ENCODE measurements at regions not wholly inside any gene's neighbourhood (a gene's known extent, or its start where the extent isn't known, plus 50 kb on each side); places are given as distances from the start of the nearest gene placed in this dataset.
"Not testable (repeated sequence)": the region's sequence is repeated elsewhere in the genome, so short reads cannot be mapped to it uniquely, and the experiment has no call there.

- not testable (repeated sequence) for DNase-seq
Measured at GRCh38 chr11:3513311-3513710, 128.5 kb downstream of the ART5 start.

DNA sequence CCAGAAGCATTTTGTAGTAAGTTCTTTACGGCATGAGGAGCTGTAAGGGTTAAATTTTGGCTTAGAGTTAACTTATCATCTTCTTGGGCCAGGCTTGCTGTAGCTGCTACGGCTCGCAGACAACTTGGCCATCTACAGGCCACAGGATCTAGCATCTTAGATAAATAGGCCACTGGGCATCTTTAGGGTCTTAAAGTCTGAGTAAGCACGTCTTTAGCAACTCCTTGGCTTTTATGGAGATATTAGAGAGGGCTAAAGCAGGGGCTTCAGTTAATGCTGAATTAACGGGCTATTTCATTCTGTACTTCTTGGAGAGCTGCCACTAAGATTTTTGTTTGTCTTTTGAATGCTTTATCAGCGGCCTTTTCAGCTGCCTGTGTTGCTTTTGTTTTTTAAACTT is 129.0 kb downstream of the ART5 start:
- not testable (repeated sequence) for DNase-seq

GRCh38 chr11:3512133-3512703 is 129.6 kb downstream of the ART5 start:
- not testable (repeated sequence) for DNase-seq

DNA sequence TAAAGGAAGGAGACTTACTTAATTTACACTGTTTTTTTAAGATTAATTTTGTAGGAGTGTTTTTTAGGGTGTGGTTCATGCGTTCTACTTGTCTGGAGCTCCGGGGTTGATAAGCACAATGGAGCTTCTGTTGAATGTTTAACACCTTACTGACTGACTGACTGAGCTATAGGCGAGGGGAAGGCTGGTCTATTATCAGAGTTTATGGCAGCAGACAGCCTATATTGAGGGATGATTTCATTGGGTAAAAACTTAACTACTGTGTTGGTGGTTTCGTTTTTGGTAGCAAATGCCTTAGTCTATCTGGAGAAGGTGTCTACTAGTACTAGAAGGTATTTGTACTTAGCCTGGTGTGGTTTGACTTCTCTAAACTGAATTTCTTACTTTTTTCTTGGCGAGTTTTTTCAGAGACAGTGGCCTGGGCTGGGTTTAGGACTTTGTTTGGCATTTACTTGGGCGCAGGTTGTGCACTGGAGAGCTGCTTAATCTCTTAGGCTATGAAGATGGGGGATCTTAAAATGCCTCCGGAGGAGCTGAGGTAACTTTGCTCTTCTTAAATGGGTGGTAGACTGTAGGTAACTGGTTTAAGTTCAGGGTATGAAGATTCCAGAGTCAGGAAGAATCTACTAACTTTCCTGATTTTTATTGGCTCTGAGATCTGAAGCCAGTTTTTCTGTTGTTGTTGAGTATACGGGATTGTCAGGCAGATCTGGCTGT is 130.2 kb downstream of the ART5 start:
- DNase-seq = not testable (repeated sequence)

DNA sequence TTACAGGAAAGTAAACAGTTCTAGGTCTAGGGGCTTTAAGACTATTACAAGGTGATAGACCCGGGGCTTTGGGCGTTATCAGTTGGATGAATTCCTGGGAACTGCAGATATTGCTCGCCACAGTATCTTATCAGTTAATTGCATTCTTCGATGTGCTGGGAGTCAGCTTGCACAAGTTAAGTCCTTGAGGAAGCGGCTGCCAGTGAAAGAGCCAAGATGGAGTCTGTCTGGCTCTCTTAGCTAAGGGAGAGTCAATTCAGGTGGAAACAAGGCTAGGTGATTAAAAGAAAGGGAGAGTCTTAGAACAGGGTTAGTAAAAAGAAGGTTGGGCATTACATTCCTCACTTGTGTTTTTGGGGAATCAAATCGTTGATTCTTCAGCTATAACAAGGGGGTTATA is 130.6 kb upstream of the ZNF195 start:
- DNase-seq = not testable (repeated sequence)

GRCh38 chr11:3499198-3499597 is 120.3 kb upstream of the ZNF195 start:
- not testable (repeated sequence) for DNase-seq

- not testable (repeated sequence) for DNase-seq
Measured at GRCh38 chr11:3498356-3498755, 119.4 kb upstream of the ZNF195 start.

DNA sequence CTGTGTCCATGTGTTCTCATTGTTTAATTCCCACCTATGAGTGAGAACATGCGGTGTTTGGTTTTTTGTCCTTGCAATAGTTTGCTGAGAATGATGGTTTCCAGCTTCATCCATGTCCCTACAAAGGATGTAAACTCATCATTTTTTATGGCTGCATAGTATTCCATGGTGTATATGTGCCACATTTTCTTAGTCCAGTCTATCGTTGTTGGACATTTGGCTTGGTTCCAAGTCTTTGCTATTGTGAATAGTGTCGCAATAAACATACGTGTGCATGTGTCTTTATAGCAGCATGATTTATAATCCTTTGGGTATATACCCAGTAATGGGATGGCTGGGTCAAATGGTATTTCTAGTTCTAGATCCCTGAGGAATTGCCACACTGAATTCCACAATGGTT is 114.2 kb upstream of the ZNF195 start:
- DNase-seq = not testable (repeated sequence)

DNA sequence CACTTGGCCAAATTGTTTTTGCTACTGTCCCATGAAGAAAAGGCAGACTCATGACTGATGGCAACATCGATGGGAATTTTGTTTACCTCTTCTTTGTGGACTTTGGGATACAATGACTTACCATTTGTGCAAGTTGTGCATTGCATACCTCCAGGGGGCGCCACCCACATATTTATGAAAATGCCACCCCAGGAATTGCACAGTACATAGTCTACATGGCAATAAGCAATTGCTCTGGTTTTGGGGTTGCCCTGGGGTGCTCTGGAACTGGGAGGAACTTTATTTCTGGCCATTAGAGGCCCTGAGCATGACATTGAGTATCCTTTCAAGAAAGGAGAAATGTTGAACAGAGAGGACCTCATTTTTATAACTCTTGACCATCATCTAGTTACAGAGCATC is 109.1 kb upstream of the ZNF195 start:
- not testable (repeated sequence) for DNase-seq

DNA sequence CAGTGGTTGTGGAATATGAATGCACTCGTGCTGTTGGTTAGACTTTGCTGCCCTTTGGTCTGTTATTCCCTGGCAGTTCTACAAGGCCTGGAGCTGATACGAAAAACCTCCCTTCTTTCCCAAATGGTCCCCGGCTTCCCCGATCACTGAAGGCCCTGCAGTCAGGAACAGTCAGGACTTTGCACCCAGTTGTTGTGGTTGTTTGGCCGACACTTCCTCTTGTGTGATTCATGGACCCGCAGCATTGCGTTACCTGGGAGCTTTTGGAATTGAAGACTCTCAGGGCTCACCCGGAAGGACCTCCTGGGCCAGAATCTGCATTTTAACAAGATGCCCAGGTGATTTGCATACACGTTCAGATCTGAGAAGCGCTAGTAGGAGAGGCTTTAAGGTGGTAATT is 106.8 kb upstream of the ZNF195 start:
- DNase-seq = not testable (repeated sequence)

- not testable (repeated sequence) for DNase-seq
Measured at GRCh38 chr11:3476937-3477885, 98.3 kb upstream of the ZNF195 start.

DNA sequence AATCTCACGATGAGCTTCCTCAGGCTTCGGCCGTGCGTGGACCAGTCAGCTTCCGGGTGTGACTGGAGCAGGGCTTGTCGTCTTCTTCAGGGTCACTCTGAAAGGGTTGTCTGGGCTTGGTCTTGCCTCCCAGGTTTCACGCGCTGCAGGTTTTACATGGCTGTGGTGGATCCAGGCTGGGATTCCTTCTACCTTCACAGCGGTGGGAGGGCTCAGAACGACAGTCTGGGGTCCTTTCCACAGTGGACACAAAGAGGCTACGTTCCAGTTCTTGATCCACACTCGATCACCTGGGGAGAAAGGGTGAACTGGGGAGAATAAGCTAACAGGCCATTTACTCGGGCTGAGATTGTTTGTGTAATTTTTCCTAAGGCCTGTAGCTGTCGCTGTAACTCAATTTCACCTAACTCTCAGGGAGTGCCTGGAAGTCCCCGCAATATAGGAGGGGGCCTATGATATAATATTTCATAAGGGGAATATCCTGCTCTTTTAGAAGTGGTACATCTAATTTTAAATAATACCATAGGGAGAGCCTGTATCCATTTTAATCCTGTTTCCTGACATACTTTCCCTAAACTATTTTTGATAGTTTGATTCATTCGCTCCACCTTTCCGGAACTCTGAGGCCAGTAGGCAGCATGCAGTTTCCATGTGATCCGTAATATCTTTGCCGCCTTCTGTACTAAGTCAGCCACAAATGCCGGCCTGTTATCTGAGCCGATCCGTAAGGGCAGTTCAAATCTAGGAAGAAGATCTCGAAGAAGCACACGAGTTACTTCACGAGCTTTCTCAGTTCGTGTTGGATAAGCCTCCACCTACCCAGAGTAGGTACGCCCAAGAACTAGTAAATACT is 97.4 kb upstream of the ZNF195 start:
- DNase-seq = not testable (repeated sequence)

DNA sequence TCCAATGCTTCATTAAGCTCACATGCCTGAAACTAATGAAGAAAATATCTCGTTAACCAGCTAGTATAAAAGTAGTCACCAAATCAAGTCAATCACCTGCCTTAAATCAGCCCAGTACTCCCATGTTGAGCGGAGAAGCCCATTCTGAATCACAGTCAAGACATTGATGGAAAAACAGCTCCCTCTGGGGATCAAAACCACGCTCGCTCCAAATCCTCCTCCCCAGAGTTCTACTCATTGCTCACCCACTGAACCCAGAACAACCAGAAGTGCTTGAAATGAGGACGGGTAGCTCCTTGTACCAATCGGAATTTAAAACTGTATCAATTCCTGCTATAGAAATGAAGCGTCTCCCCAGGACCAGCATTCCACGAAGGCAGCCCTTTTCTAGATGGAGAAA is 90.0 kb upstream of the ZNF195 start:
- DNase-seq = not testable (repeated sequence)

DNA sequence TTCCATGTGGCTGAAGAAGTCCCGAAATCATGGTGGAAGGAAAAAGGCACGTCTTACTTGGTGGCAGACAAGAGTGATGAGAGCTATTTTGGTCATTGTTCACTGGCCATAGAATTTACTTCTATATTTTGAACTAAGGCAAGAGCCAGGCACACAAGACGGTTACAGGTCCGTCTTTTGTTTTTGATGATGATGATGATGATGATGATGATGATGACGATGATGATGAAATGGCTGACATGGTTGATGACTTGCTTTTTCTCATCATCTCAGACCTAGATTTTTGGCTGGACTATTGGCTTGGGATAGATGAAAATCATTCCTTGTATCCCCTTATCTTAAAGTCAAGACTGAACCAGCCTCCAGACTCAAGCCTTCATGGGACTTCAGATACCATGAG is 88.7 kb upstream of the ZNF195 start:
- not testable (repeated sequence) for DNase-seq

DNA sequence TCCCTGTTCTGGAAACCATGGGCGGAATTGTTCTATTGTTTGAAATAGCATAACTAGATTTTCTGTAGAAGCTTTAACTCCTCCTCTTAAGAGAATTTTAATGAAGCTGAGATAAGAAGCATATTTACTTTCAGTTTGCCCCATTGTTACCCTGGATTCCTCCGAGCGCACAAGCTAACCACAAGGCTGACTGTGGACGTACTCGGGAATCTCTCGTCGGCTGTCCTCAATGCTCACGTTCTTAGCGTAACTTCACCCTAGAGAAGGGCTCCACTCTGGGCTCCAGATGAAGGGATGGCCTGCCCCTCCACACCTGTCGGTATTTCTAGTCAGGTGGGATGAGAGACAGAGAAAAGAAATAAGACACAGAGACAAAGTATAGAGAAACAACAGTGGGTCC is 76.7 kb upstream of the ZNF195 start:
- DNase-seq = not testable (repeated sequence)

DNA sequence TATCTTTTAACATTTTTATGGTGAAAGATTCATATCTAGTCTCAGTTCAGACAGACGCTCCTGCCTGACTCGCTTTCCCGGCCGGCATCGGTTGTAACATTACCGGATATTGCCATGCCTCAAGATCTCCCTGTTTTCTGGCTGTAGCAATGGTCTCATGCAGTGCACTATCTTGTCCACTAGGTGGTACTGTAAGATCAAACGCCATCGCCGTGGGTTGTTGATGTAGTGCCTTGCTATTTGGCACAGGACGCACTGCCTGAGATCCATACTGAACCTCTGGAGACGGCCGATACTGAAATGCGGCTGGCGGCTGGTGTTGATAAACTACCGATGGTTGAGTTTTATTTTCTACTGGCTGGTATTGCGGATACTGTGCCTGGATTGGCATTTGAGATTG is 75.9 kb upstream of the ZNF195 start:
- DNase-seq = peak in 6 of 14 donors; percentile 2 to 26 (median 4)

- not testable (repeated sequence) for DNase-seq
Measured at GRCh38 chr11:3453596-3454256, 74.8 kb upstream of the ZNF195 start.

DNA sequence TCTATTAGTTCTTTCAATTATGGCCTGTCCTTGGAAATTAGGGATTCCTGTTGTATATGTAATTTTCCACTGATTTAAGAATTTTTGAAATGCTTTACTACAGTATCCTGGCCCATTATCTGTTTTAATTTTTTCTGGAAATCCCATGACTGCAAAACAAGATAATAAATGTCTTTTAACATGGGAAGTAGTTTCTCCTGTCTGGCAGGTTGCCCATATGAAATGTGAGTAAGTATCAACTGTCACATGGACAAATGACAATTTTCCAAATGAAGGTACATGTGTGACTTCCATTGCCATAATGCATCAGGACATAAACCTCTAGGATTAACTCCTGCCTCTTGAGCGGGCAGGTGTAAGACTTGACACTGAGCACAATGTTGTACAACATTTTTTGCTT is 71.9 kb upstream of the ZNF195 start:
- DNase-seq = not testable (repeated sequence)

DNA sequence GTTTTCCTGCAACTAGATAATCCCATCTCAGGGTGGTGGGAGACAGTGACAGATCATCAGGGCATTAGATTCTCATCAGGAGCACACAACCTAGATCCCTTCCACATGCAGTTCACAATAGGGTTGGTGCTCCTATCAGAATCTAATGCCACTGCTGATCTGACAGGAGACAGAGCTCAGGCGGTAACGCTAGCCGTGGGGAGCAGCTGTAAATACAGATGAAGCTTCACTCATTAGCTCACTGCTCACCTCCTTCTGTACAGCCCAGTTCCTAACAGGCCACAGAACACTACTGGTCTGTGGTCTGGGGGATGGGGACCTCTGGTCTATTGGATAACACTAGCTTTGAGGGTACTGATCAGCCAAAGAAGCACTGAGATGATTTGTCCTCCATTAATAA is 66.6 kb upstream of the ZNF195 start:
- not testable (repeated sequence) for DNase-seq

GRCh38 chr11:3444420-3444744 is 65.4 kb upstream of the ZNF195 start:
- not testable (repeated sequence) for DNase-seq

DNA sequence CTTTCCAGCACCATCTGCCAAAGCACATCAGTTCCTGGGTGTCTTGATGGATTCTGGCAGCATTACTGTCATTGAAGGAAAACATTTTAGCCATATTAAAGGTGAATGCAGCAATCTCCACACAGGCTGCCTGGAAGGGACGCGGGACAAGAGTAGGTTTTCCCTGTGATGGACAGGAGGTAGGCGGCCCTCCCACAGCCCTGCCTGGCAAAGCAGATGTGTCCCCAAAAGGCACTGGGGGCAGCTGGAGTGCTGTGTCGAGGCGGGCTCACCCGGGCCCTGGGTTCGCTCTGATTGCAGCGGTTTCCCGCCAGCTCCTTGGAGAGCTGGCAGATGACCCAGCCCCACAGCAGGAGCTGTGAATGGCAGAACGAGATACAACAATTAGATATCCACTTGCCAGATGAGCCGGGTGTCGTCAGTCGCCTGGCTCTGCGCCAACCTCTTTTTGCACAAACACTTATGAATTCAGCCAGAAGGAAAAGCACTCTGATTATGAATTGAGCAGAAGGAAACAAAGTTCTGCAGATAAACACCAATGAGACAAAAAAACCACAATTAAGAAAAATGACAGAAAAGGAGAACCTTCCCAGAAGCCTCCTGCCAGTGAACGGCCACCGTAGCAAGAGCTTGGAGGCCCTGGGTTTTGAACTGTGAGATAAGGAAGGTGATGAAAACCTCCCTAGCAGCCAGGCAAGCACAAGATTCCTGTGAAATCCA is 64.9 kb upstream of the ZNF195 start:
- not testable (repeated sequence) for DNase-seq
